ENCODE measurements at regions not wholly inside any gene's neighbourhood (a gene's known extent, or its start where the extent isn't known, plus 50 kb on each side); places are given as distances from the start of the nearest gene placed in this dataset.

- intact Hi-C loops (cut with micrococcal nuclease), result no loop called here
- H4K20me1 ChIP-seq (ENCODE audit: insufficient read depth, low read length), result no peaks in the 10 kb centered on the region
- H3K27me3 ChIP-seq (ENCODE audit: control insufficient read depth in 2 of 2, insufficient read depth in 2 of 2, low read length in 2 of 2), result no peaks in the 10 kb centered on the region
- no peaks in the 10 kb centered on the region for H3K79me2 ChIP-seq (ENCODE audit: insufficient read depth, low read length)
- no peak for DNase-seq
- H2AFZ ChIP-seq (ENCODE audit: insufficient read depth, low read depth, low read length, poor library complexity, severe bottlenecking), result no peak overlapping the region
- no peak for TF ChIP-seq CTCF (IDR thresholded peaks at IDR 0.05)
- WGBS (ENCODE audit: insufficient coverage), result 75% methylated on average over 1 of the region's 3 CpGs
- H3K4me2 ChIP-seq (replicated peaks; ENCODE audit: extremely low read depth, low read length, poor library complexity, severe bottlenecking), result no peak overlapping the region
- Mint-ChIP-seq H3K27me3 (ENCODE audit: low read depth in 3 of 3) (no peaks in the 10 kb centered on the region), H3K4me3 (no peak overlapping the region), H3K4me1 (no peaks in the 10 kb centered on the region), H3K9me3 (peaks cover 0 to 3% (median 0%) of the 10 kb centered on the region in 7 donors), H3K36me3 (no peaks in the 10 kb centered on the region), H3K27ac (no peak overlapping the region)
- H3K4me1 ChIP-seq (ENCODE audit: control insufficient read depth in 1 of 2, insufficient read depth in 2 of 2, low read length in 2 of 2), result no peaks in the 10 kb centered on the region
- no peaks in the 10 kb centered on the region for H3K9me3 ChIP-seq (replicated peaks in 1 of 2; ENCODE audit: control insufficient read depth in 1 of 2, insufficient read depth in 1 of 2, low read length in 2 of 2)
- H3K36me3 ChIP-seq (replicated peaks in 1 of 2; ENCODE audit: control insufficient read depth in 1 of 2, insufficient read depth in 2 of 2, low read length in 2 of 2), result no peaks in the 10 kb centered on the region
- H3K27ac ChIP-seq (ENCODE audit: low read depth in 1 of 2, low read length in 2 of 2), result no peak overlapping the region
- H3K9ac ChIP-seq (ENCODE audit: insufficient read depth, low read length, poor library complexity, severe bottlenecking), result no peak overlapping the region
- no peak overlapping the region for H3K4me3 ChIP-seq (replicated peaks in 1 of 3; ENCODE audit: low read depth in 2 of 3, low read length in 3 of 3)
These were observed 1113.1 kb upstream of the LCORL start for GRCh38 chr4:19134685-19135084.

GRCh38 chr4:19133315-19133714 lies 1111.8 kb upstream of the LCORL start:
- Histone ChIP-seq H3K4me3 (replicated peaks in 1 of 3; ENCODE audit: low read depth in 2 of 3, low read length in 3 of 3) (no peak overlapping the region), H3K9ac (ENCODE audit: insufficient read depth, low read length, poor library complexity, severe bottlenecking) (no peak overlapping the region), H3K36me3 (replicated peaks in 1 of 2; ENCODE audit: control insufficient read depth in 1 of 2, insufficient read depth in 2 of 2, low read length in 2 of 2) (no peaks in the 10 kb centered on the region), H3K27ac (ENCODE audit: low read depth in 1 of 2, low read length in 2 of 2) (no peak overlapping the region), H3K79me2 (ENCODE audit: insufficient read depth, low read length) (no peaks in the 10 kb centered on the region), H3K27me3 (ENCODE audit: control insufficient read depth in 2 of 2, insufficient read depth in 2 of 2, low read length in 2 of 2) (no peaks in the 10 kb centered on the region), H3K4me2 (replicated peaks; ENCODE audit: extremely low read depth, low read length, poor library complexity, severe bottlenecking) (no peak overlapping the region), H2AFZ (ENCODE audit: insufficient read depth, low read depth, low read length, poor library complexity, severe bottlenecking) (no peak overlapping the region), H3K4me1 (ENCODE audit: control insufficient read depth in 1 of 2, insufficient read depth in 2 of 2, low read length in 2 of 2) (no peaks in the 10 kb centered on the region), H3K9me3 (replicated peaks in 1 of 2; ENCODE audit: control insufficient read depth in 1 of 2, insufficient read depth in 1 of 2, low read length in 2 of 2) (no peaks in the 10 kb centered on the region), H4K20me1 (ENCODE audit: insufficient read depth, low read length) (no peaks in the 10 kb centered on the region)
- no peaks in the 10 kb centered on the region for H3K4me1 Mint-ChIP-seq
- WGBS (ENCODE audit: insufficient coverage), result no CpG with 5 or more reads among the region's 1 CpG
- no peak overlapping the region for H3K4me3 Mint-ChIP-seq
- no peak for DNase-seq
- TF ChIP-seq CTCF (IDR thresholded peaks at IDR 0.05), result no peak
- no peaks in the 10 kb centered on the region for H3K27me3 Mint-ChIP-seq (ENCODE audit: low read depth in 3 of 3)
- H3K36me3 Mint-ChIP-seq, result no peaks in the 10 kb centered on the region
- intact Hi-C loops (cut with micrococcal nuclease), result no loop called here
- no peak overlapping the region for H3K27ac Mint-ChIP-seq
- H3K9me3 Mint-ChIP-seq, result peaks cover 0 to 3% (median 0%) of the 10 kb centered on the region in 7 donors
